NCI-H1436 treated with DMSO at 0.1 percent for 48 hours (cell line): ENCODE measurements at regions not wholly inside any gene's neighbourhood (a gene's known extent, or its start where the extent isn't known, plus 50 kb on each side); places are given as distances from the start of the nearest gene placed in this dataset.

Experiments used
- DNase-seq: peaks from one replicate; lab custom pipeline; 2025; lab: John Stamatoyannopoulos, UW

DNA sequence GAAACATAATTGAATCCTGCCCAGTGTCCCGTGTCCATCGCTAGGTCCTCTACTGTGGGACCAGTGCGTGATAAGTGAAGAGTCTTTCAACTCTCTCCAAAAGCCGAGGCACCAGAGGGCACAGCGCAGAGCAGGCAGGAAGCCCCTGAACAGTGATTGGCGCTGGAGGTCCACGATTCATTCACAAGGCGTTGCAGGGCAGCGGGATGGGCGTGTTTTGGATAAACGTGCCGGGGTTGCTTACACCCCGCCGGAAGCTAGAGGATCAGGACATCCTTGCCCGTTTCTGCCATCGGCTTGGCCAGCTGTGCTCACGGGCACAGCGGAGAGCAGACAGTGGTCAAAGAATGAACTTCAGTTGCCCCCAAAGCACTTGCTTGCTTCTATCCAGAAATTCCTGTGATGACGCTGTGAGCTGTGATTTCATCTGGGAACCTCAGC is 86.0 kb upstream of the PFKP start:
- DNase-seq: no peak

DNA sequence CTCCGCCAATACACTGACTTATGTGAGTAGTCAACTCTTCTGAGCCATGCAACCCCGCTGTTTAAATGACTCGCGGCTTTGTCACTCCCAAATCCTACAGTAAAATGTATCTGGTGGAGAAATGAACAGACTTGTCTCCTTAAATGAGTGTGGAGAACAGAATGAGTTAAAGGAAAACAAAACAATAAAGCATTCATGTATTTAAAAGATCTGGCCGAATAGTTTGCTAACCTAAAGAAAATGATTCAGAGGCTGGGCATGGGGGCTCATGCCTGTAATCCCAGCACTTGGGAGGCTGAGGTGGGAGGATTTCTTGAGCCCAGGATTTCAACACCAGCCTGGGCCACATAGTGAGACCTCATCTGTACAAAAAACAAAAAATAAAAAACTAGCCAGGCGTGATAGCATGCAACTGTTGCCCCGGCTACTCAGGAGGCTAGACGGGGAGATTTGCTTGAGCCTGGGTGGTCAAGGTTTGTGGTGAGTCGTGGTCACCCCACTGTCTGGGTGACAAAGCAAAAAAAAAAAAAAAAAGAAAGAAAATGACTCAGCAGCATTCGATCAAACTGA is 86.5 kb upstream of the PFKP start:
- DNase-seq: no peak

- DNase-seq: no peak
Measured at GRCh38 chr10:2980116-2980515, 87.2 kb upstream of the PFKP start.

DNA sequence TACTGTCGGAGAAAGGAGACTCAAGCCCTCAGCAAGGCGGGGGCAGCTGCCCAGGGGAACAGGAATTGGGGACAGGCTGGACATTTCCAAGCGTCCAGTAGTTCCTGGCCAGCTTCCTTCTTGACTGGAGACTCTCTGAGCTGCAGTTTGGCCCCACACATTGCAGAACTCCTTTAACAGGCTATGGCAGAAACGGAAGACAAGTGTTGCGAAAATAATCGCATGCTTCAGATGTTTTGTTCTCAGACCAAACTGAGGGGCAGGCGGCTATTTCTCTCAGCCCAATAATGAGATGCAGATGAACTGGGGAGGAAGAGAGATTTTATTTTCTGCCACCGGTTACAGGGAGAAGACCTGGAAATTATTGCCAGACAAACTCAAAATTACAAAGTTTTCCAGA is 88.0 kb upstream of the PFKP start:
- DNase-seq: no peak

DNA sequence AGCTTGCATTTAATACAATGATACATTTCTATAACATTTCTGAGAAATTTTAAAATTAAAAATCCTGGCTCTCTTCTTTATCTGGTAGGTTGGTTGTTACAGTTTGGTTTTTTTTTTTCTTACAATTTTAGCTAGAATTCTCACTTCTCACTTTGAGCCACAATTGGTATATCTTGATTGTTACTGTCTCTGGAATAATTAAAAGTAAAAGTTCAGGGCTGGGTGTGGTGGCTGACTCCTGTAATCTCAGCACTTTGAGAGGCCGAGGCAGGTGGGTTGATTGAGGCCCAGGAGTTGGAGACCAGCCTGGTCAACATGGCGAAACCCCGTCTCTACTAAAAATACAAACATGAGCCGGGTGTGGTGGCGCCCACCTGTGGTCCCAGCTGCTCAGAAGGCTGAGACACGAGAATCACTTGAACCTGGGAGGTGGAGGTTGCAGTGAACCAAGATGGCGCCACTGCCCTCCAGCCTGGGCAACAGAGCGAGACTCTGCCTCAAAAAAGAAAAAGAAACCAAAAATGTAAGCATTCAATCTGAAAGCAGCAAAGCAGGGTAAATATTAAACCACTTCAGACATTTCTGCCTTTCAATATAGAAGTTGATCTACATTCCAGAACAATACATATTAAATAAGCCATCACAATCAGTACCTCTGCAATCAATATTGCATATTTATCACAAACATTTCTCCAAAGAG is 88.6 kb upstream of the PFKP start:
- DNase-seq: no peak

DNA sequence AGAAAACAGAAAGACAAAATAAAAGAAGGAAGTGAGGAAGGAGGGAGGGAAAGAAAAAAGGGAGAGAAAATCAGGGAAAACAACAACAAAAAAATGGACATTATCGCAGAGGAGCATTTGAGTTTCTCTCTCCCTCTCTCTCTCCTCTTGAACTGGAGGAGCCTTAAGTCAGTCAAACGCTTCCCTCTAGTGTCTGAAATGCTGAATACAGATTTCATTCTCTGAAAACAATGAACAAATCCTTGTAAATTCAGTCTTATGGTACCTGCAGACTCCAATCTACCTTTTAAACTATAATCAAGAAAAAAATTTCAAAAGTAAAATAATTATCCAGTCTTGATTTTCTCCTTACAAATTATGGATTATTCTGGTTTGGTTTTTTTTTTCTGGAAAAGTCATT is 89.2 kb upstream of the PFKP start:
- DNase-seq: peak; percentile 46

DNA sequence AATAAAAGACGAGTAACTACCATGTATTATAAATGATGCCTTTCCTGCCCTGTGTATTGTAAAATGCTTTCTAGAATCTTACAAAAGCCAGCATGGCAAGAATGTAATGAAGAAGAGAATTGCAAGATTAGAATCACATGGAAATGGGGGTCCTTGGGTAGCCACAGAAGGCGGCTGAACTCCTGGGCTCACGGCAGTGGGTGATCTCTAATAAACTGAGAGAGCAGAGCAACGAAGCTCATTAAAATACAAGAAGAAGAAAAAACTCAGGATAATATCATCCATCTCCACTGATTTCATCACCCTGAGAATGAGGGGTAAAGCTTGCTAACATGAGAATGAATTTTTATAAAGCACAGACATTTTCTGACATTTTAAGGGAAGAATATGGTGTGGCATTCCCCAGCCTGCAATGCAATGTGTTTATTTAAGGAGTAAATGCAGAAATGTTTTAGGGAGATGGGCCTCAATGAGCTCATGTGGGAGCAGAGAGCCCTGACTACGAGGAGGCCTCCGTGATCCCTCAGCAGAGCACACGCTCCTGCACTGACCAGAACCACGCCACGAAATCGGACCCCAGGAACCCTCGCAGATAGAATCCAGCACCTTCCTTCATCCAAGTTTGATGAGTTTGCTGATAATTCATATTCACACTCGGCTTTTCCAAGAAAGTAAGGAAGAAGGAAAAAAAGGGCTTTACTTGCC is 92.7 kb upstream of the PFKP start:
- no peak for DNase-seq

DNA sequence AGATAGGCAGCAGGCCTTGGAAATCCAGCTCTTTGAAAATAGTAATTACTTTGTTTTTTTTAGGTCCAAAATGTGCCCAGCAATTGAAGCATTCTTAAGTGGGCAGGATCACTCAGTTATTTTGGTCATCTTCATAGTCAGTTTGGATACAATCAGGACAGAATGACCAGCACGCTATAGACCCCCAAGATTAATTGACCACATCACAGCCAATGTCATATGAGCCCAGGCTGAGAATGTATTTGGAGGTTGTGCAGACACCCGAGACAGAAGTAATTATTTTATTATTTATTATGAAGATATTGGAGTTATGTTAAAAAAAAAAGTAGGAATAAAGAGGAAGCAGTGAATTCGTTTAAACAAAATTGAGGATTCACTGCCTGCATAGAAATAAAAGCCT is 93.3 kb upstream of the PFKP start:
- no peak for DNase-seq

GRCh38 chr10:2972810-2973209 is 94.5 kb upstream of the PFKP start:
- no peak for DNase-seq

DNA sequence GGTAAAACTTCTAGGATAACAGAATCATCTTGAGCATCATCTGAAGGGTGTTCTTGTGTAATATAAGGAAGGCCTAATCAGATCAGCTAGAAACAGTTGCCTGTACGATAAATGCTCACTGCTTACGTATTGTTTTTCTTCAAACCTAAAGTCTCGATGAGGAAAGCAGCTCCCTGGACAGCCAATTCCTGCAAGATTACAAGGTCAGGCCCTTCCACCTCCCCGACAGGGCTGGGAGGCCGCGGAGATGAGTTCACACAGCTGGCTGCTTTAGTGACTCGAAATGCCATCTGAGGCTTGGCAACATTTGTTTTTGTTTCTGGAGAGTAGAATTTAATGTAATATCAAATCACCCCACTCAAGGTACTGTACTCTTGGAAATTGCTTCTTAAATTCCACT is 95.1 kb upstream of the PFKP start:
- no peak for DNase-seq

GRCh38 chr10:2970190-2970823 is 97.0 kb upstream of the PFKP start:
- DNase-seq: no peak

DNA sequence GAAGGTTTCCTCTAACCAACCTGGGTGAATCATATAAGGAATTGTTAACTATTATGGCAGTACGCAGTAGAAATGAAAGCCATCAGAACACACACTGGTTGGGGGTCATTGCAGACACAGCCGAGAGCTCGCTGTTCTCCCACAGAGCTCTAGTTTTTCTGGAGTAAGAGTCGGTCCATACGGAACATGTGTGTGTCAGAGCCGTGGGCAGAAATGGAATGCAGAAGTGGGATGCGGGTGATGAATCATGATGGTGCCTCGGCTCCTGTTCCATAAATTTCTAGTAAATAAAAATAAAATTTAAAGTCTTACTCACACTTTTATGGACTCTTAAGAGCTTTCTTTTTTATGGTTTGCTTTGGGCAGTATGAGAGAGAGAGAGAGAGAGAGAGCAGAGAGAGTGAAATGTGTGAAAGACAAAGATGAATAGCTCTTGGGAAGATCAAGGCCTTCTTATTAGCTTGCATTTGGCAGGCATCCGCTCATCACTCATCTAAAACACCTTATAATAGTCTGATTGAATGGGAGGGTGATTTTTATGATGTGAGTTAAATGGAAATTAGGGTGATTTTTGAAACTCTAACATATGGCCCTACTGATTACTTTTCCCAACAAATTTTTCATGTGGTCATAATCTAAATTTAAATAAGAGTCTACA is 98.8 kb upstream of the PFKP start:
- no peak for DNase-seq

GRCh38 chr10:2966134-2966533 is 101.2 kb upstream of the PFKP start:
- DNase-seq: no peak

DNA sequence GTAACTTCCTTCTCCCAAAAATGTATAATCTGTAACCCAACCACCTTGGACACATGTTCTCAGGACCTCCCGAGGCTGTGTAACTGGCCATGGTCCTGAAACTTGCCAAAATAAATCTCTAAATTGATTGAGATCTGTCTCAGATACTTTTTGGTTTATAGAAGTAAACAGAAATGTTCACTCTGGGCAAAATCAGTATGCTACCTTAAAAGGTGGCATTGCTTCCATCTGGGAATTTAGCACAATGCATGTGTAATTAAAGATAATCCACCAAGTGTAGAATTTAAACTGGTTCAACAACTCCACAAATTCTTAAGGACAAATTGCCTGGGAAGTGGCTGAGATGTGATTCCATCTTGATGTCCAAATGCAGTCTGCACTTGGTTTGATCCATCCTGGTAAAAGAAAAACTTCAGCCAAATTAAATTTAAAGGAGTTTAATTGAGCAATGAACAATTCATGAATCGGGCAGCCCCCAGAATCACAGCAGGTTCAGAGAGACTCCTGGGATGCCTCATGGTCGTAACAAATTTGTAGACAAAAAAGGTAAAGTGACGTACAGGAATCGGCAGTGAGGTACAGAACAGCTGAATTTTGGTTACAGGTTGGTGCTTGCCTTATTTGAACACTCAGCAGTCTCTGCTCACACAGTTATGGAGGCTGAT is 102.6 kb upstream of the PFKP start:
- no peak for DNase-seq

DNA sequence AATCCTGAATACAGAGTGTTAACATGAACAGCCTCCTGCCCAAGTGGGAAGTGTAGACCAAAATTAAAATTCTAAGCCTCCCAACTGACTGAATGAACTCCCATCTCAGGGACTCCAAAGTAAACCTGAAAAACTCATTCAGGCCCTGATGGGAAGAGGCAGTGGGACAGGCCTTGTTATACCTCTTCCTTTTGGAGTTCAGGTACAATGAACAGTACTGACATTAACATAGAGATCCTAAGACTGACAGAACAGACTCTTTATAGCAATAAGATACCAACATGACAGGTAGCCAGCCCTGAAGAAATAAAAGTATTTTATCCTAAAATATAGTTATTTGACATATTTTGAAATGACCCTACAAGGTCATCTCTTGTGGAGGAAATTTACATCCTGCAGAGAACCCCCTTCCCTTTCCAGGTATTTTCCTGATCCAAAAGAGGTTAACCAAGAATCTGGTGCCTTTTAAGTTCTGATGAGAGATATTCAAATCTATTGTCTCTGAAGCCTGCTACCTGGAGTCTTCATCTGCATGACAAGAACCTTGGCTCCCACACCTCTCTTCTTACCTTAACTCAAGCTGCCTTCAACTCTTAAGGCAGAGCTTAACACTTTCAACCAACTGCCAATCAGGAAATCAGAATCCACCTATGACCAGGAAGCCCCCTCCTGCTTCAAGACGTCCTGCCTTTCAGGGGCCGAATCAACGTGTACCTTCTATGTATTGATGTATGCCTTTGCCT is 103.3 kb upstream of the PFKP start:
- no peak for DNase-seq

DNA sequence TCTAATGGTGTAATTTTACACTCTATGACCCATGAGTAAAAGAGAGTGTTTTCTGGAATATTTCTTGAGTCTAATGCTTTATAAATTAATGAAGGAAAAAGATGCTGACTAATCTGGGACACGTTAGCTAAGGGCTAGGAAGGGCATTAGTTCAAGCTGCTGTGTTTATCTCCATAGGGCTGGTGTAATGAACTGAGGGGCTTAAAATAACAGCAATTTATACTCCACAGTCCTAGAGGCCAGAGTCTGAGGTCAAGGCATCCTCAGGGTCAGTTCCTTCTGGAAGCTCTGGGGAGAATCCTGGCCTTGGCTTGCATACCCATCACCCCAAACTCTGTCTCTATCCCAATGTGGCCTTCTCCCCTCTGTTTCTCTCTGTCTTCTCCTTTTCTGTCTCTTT is 105.2 kb upstream of the PFKP start:
- DNase-seq: no peak

GRCh38 chr10:2958659-2959058 is 108.7 kb upstream of the PFKP start:
- no peak for DNase-seq

DNA sequence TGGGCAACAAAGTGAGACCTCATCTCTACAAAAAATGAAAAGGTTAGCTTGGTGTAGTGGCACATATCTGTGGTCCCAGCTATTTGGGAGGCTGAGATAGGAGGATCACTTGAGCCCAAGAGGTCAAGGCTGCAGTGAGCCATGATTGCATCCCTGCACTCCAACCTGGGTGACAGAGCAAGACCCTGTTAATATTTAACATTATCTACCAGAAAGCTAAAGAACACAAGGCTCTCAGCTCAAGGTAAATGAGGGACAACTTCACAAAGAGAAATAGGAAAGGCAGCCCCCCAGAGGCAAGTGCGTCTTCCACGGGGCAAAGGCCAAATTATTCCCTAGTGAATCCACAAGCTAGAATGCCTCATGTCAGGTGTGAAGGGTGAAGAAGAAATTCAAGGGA is 109.6 kb upstream of the PFKP start:
- no peak for DNase-seq

DNA sequence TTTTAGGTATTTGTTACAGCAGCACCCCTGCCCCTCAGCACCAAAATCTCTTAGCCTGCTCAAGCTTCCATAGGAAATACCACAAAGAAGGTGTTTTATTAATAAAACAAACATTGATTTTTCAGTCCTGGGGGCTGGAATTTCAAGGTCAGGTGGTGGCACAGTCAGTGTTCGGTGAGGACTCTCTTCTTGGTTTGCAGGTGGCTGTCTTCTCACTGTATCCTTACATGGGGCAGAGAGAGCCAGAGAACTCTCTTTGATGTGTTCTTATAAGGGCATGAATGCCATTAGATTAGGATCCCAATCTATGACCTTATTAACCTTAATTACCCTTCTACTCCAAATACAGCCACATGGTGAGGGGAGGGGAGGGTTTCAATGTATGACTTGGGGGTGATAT is 112.3 kb upstream of the PFKP start:
- no peak for DNase-seq

- no peak for DNase-seq
Measured at GRCh38 chr10:2953495-2953894, 113.9 kb upstream of the PFKP start.

DNA sequence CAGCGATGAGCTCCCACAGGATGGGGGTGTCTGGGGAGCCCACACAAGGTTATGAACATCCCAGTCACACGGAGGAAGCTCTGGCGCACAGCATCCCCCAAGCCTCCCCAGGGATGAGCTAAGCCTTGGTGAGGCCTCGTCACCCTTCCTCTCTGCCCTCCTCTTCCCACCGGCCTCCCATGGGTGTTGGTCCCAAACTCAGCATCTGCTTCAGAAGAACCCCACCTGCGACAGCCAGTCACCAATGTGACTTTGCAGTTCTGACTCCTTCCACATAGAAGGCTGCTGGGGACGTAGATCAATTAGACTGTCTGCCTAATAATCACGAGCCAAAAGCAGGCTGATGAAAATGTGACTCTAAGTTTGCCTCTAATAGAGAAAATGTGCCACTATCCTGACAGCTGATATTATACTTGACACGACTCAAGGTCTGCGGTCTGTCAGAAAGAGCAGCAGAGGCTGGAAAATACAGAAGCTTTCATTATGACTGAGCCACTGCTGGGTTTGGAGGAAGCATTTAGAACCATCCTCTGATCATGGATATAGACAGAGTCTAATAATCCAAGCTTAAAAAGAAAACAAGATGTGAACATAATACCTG is 116.0 kb upstream of the PFKP start:
- DNase-seq: no peak
